ENCODE measurements at regions not wholly inside any gene's neighbourhood (a gene's known extent, or its start where the extent isn't known, plus 50 kb on each side); places are given as distances from the start of the nearest gene placed in this dataset.

DNA sequence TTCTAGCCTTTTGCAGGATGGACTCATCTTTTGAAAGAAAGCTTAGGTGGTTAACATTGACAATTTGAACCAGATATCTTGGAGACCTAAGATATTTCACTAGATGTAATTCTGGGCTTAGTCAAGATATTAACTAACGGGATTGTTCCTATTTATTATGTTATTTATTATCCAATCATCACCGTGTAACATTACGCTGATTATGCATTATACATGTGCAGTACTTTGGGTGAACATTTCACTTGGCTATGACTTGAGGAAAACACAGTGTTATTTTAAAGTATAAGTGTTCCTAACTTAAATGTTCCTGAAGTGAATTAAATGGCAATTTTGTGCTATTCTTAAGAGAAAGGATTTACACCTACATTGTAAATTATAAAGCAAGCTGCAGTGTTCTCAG is 574.5 kb upstream of the KCNMB2 start:
- H3K4me1 ChIP-seq (ENCODE audit: insufficient read depth, low read length) = no peaks in the 10 kb centered on the region
- H4K20me1 ChIP-seq (ENCODE audit: low read length) = no peaks in the 10 kb centered on the region
- no TSS peak for BruUV-seq (replicated peaks)
- H3K27me3 ChIP-seq (ENCODE audit: low read length) = no peaks in the 10 kb centered on the region
- H2AFZ ChIP-seq (ENCODE audit: low read length) = no peak overlapping the region
- H3K36me3 ChIP-seq (ENCODE audit: low read depth, low read length) = no peaks in the 10 kb centered on the region
- H3K79me2 ChIP-seq (ENCODE audit: low read length) = no peaks in the 10 kb centered on the region
- DNase-seq (no peak), ATAC-seq (no peak)
- H3K4me3 ChIP-seq (ENCODE audit: low read length) = no peak overlapping the region
- POLR2A ChIA-PET (ENCODE audit: unreplicated experiment) = no interaction called here
- no peak overlapping the region for H3K9ac ChIP-seq (ENCODE audit: low read length)
- H3K4me2 ChIP-seq (ENCODE audit: low read length) = no peak overlapping the region
- H3F3A ChIP-seq (ENCODE audit: low read length, unreplicated experiment) = no peaks in the 10 kb centered on the region
- TF ChIP-seq EZH2 (IDR thresholded peaks at IDR 0.05; ENCODE audit: low read length, unreplicated experiment) = no peak
- TF ChIP-seq, protein P1, sequence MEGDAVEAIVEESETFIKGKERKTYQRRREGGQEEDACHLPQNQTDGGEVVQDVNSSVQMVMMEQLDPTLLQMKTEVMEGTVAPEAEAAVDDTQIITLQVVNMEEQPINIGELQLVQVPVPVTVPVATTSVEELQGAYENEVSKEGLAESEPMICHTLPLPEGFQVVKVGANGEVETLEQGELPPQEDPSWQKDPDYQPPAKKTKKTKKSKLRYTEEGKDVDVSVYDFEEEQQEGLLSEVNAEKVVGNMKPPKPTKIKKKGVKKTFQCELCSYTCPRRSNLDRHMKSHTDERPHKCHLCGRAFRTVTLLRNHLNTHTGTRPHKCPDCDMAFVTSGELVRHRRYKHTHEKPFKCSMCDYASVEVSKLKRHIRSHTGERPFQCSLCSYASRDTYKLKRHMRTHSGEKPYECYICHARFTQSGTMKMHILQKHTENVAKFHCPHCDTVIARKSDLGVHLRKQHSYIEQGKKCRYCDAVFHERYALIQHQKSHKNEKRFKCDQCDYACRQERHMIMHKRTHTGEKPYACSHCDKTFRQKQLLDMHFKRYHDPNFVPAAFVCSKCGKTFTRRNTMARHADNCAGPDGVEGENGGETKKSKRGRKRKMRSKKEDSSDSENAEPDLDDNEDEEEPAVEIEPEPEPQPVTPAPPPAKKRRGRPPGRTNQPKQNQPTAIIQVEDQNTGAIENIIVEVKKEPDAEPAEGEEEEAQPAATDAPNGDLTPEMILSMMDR (conservative IDR thresholded peaks at IDR 0.05; ENCODE audit: low read depth, low read length) = no peak
- TF ChIP-seq EZH2phosphoT487 (IDR thresholded peaks at IDR 0.05; ENCODE audit: borderline replicate concordance, low read length) = no peak
- H3K27ac ChIP-seq (ENCODE audit: low read length) = no peak overlapping the region
- CTCF ChIA-PET = no interaction called here
- no peaks in the 10 kb centered on the region for H3K9me2 ChIP-seq (replicated peaks; ENCODE audit: low read length)
- H3K9me3 ChIP-seq (ENCODE audit: low read length) = no peaks in the 10 kb centered on the region
- intact Hi-C loops (cut with micrococcal nuclease) = no loop called here

DNA sequence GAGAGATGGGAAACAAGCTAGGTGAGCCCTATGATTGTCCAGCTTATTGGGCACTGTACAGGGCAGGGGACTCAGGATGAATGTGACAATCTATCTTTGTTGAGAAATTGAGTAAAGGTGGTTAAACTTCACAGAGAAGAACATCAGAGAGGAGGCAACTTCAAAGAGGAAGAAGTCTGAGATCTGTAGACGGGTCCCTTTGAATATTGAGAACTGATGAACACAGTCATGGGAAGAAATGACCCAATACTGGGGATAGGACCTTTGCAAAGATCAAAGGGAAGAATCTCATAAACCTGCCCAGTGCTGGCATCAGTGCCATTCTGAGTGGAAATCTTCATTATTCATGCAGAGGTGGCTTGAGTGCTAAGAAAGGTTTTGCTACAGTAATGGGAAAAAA is 569.7 kb upstream of the KCNMB2 start:
- Histone ChIP-seq H3K36me3 (ENCODE audit: low read depth, low read length) (no peaks in the 10 kb centered on the region), H3K9me3 (ENCODE audit: low read length) (no peaks in the 10 kb centered on the region), H3K79me2 (ENCODE audit: low read length) (no peaks in the 10 kb centered on the region), H3K27me3 (ENCODE audit: low read length) (no peaks in the 10 kb centered on the region), H3F3A (ENCODE audit: low read length, unreplicated experiment) (no peaks in the 10 kb centered on the region), H2AFZ (ENCODE audit: low read length) (no peak overlapping the region), H3K4me3 (ENCODE audit: low read length) (no peak overlapping the region), H3K4me1 (ENCODE audit: insufficient read depth, low read length) (no peaks in the 10 kb centered on the region), H3K4me2 (ENCODE audit: low read length) (no peak overlapping the region), H4K20me1 (ENCODE audit: low read length) (no peaks in the 10 kb centered on the region), H3K9ac (ENCODE audit: low read length) (no peak overlapping the region), H3K27ac (ENCODE audit: low read length) (no peak overlapping the region), H3K9me2 (replicated peaks; ENCODE audit: low read length) (no peaks in the 10 kb centered on the region)
- ChIA-PET POLR2A (ENCODE audit: unreplicated experiment) (no interaction called here), CTCF (no interaction called here)
- BruUV-seq (replicated peaks) = no TSS peak
- intact Hi-C loops (cut with micrococcal nuclease) = no loop called here
- peak; percentile 13; the same call in 1 of the 2 replicates for ATAC-seq
- no peak for DNase-seq
- TF ChIP-seq EZH2phosphoT487 (IDR thresholded peaks at IDR 0.05; ENCODE audit: borderline replicate concordance, low read length) (no peak), EZH2 (IDR thresholded peaks at IDR 0.05; ENCODE audit: low read length, unreplicated experiment) (no peak)
- TF ChIP-seq, protein P1 (conservative IDR thresholded peaks at IDR 0.05; ENCODE audit: low read depth, low read length) = no peak

DNA sequence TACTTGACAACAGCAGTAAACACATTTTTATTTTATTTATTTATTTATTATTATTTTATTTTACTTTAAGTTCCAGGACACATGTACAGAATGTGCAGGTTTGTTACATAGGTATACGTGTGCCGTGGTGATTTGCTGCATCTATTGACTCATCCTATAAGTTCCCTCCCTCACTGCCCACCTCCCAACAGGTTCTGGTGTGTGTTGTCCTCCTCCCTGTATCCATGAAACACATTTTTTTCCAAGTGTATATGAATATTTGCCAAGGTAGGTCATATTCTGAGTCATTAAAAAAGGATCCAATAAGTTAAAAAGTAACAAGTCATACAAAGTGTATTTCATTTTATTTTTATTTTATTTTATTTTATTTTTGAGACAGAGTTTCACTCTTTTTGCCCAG is 567.3 kb upstream of the KCNMB2 start:
- POLR2A ChIA-PET (ENCODE audit: unreplicated experiment) = no interaction called here
- no peak overlapping the region for H3K4me2 ChIP-seq (ENCODE audit: low read length)
- H3K36me3 ChIP-seq (ENCODE audit: low read depth, low read length) = no peaks in the 10 kb centered on the region
- H3K9me2 ChIP-seq (replicated peaks; ENCODE audit: low read length) = no peaks in the 10 kb centered on the region
- CTCF ChIA-PET = no interaction called here
- peak; percentile 55 for ATAC-seq
- no peaks in the 10 kb centered on the region for H4K20me1 ChIP-seq (ENCODE audit: low read length)
- H3K79me2 ChIP-seq (ENCODE audit: low read length) = no peaks in the 10 kb centered on the region
- H2AFZ ChIP-seq (ENCODE audit: low read length) = no peak overlapping the region
- DNase-seq = peak; percentile 73
- no peak overlapping the region for H3K27ac ChIP-seq (ENCODE audit: low read length)
- H3K9me3 ChIP-seq (ENCODE audit: low read length) = no peaks in the 10 kb centered on the region
- H3K27me3 ChIP-seq (ENCODE audit: low read length) = no peaks in the 10 kb centered on the region
- BruUV-seq (replicated peaks) = no TSS peak
- intact Hi-C loops (cut with micrococcal nuclease) = no loop called here
- no peak for TF ChIP-seq EZH2 (IDR thresholded peaks at IDR 0.05; ENCODE audit: low read length, unreplicated experiment)
- TF ChIP-seq, protein P1 (conservative IDR thresholded peaks at IDR 0.05; ENCODE audit: low read depth, low read length) = no peak
- TF ChIP-seq EZH2phosphoT487 (IDR thresholded peaks at IDR 0.05; ENCODE audit: borderline replicate concordance, low read length) = no peak
- no peak overlapping the region for H3K9ac ChIP-seq (ENCODE audit: low read length)
- H3K4me1 ChIP-seq (ENCODE audit: insufficient read depth, low read length) = peaks cover 11% of the 10 kb centered on the region
- no peak overlapping the region for H3K4me3 ChIP-seq (ENCODE audit: low read length)
- H3F3A ChIP-seq (ENCODE audit: low read length, unreplicated experiment) = no peaks in the 10 kb centered on the region

Data from PC-3 (cell line).